Psoas muscle (tissue), 7 donors: ENCODE measurements at regions not wholly inside any gene's neighbourhood (a gene's known extent, or its start where the extent isn't known, plus 50 kb on each side); places are given as distances from the start of the nearest gene placed in this dataset.

ENCODE experiments used
- ATAC-seq, 4 donors: fragments of 200-7000 bp; cut with Tn5 transposase; one replicate each; pipeline ENCODE4 v1.9.1; 2020; ENCODE audit warnings: moderate library complexity in 3 of 4, mild to moderate bottlenecking in 2 of 4
- DNase-seq, 2 donors: peaks; one replicate each; pipeline ENCODE4 v3.0.0-alpha.2; 2020
- H3K27ac ChIP-seq: fragments of 200-600 bp; one replicate; pipeline ENCODE4 v1.8.0; 2022
- H3K27me3 ChIP-seq, 3 donors: fragments of 200-600 bp in 1 of 3; one replicate each; pipeline versions ENCODE4 v1.6.1 to v1.8.0; 2013 to 2022; ENCODE audit warnings: low read length in 2 of 3, mild to moderate bottlenecking in 2 of 3, moderate library complexity in 1 of 3; ENCODE audit not compliant: insufficient read depth in 3 of 3
- H3K36me3 ChIP-seq, 2 donors: fragments of 200-600 bp in 1 of 2; one replicate each; pipeline versions ENCODE4 v1.6.1 to v1.8.0; 2013 to 2022; ENCODE audit warnings: low read depth in 1 of 2, mild to moderate bottlenecking in 1 of 2, moderate library complexity in 1 of 2; ENCODE audit not compliant: insufficient read depth in 1 of 2
- H3K4me1 ChIP-seq: fragments of 200-600 bp; one replicate; pipeline ENCODE4 v1.8.0; 2022
- H3K4me3 ChIP-seq: fragments of 200-600 bp; one replicate; pipeline ENCODE4 v1.8.0; 2022; ENCODE audit warnings: mild to moderate bottlenecking
- H3K9me3 ChIP-seq: fragments of 200-600 bp; one replicate; pipeline ENCODE4 v1.8.0; 2022
- WGBS, 3 donors: extraction: QIAGEN DNeasy Blood & Tissue Kit; methylation state at CpG; one replicate each; pipeline versions ENCODE4 v1.1.6 to v1.1.7; 2013; 5-methylcytosine and 5-hydroxymethylcytosine counted together
- intact Hi-C, 2 donors: fragments of 100-400 bp; cut with DNase I; formaldehyde crosslinking; loops; one replicate each; pipeline versions ENCODE4 v1.11.0 to v1.14.2; 2022
- TF ChIP-seq, protein P1 (sequence below): fragments of 200-600 bp; IDR thresholded peaks from one replicate; pipeline ENCODE4 v1.8.0; 2022; ENCODE audit warnings: antibody characterized with exemption
- donor health status: healthy with polysubstance abuse.
- donor health status: DM: no; HTN: no; CAD: no; lungs with moderate emphysema.
- donor health status: Bipolar disorder and iron deficiency.
- donor health status: healthy.
- donor health status: DM: yes; HTN: yes; CAD: no.
- donor health status: DM: no; HTN: no; CAD: no.
- donor health status: DM: yes; HTN: yes; CAD: no.

DNA sequence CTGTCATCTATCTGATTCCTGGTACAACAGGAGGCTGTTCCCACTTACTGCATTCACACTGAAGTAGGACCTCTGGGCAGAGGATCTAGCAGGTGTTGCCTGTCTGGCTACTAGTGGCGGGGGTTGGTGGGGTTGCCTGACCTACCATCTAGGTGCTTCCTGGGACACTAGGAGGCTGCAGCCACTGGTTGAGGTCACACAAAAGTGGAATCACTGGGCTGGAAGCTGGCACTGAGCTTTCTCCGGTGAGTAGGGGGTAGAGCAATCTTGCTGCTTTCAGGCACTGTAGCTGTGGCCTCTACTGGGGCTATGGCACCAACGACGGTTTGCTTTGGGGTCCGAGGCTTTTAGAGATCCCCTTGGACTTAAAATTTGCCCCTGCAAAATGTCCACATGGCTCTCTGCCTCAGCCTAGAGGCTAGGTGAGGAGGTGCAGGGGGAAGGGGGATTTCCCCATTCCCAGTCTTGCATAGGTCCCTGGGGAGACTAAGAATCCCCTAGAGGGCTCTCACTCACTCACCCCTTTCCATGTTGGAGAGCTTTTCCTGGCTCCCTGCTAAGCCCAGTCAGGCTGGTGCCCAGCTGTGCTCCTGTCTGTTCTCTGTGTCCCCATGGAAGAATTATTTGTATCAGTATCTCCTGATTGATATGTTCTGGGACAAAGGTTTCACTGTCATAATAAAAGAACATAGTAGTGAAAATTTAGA, 397.7 kb upstream of the EPHA6 start:
- DNase-seq: no peak
- Histone ChIP-seq H3K27ac (no peak overlapping the region), H3K9me3 (no peaks in the 10 kb centered on the region), H3K4me1 (no peaks in the 10 kb centered on the region), H3K36me3 (no peaks in the 10 kb centered on the region), H3K4me3 (no peak overlapping the region), H3K27me3 (no peaks in the 10 kb centered on the region)
- WGBS, 3 donors: 88 to 96% (median 93%) methylated on average over 5 of the region's 5 CpGs
- TF ChIP-seq, protein P1, sequence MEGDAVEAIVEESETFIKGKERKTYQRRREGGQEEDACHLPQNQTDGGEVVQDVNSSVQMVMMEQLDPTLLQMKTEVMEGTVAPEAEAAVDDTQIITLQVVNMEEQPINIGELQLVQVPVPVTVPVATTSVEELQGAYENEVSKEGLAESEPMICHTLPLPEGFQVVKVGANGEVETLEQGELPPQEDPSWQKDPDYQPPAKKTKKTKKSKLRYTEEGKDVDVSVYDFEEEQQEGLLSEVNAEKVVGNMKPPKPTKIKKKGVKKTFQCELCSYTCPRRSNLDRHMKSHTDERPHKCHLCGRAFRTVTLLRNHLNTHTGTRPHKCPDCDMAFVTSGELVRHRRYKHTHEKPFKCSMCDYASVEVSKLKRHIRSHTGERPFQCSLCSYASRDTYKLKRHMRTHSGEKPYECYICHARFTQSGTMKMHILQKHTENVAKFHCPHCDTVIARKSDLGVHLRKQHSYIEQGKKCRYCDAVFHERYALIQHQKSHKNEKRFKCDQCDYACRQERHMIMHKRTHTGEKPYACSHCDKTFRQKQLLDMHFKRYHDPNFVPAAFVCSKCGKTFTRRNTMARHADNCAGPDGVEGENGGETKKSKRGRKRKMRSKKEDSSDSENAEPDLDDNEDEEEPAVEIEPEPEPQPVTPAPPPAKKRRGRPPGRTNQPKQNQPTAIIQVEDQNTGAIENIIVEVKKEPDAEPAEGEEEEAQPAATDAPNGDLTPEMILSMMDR: no peak
- ATAC-seq: no peak
- intact Hi-C loops: no loop called here

DNA sequence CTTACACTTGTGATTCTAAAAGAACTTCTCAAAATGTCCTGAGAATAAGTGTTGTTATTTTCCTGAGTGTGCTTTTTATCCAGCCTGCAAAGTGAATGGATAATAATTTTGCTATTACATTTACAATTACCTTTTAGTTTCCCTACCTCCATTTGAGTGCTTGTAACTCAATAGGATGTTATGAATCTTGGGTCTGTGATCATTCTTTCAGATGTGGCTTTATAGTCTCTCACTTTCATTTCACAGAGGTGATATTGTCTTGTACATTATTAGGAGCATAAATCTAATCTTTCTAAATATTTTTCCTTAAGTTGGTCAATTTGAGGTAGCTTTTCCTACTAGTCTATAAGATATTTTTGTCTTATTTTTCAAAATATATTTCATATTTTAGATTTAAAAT, 386.3 kb upstream of the EPHA6 start:
- ATAC-seq: no peak
- no peaks in the 10 kb centered on the region for H3K36me3 ChIP-seq
- intact Hi-C loops: no loop called here
- TF ChIP-seq, protein P1: no peak
- H3K27me3 ChIP-seq: no peaks in the 10 kb centered on the region
- H3K27ac ChIP-seq: no peak overlapping the region
- no peak overlapping the region for H3K4me3 ChIP-seq
- H3K4me1 ChIP-seq: no peaks in the 10 kb centered on the region
- no peaks in the 10 kb centered on the region for H3K9me3 ChIP-seq
- DNase-seq: no peak

DNA sequence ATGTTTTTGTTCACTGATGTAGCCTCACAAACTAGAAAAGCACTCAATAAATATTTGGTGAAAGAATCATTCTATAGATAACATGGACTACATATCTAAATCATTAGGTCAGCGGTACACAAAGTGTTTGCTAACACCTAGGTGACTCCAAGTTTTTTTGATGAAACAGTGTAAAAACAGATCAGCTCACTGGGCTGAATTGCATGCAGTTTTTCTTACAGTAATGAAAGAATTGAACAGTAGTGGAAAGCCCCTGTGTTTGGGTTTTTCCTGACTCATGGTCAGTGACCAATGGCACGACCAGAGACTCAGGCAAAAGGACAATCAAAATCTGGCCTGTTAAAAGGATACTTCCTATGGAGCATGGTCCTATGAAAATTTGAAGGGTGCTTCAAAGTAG, 384.3 kb upstream of the EPHA6 start:
- H3K4me3 ChIP-seq: no peak overlapping the region
- intact Hi-C loops: no loop called here
- H3K27me3 ChIP-seq: no peaks in the 10 kb centered on the region
- 69 to 78% (median 73%) methylated on average over 2 of the region's 2 CpGs for WGBS, 3 donors
- no peaks in the 10 kb centered on the region for H3K4me1 ChIP-seq
- DNase-seq (no peak), ATAC-seq (no peak)
- H3K36me3 ChIP-seq: no peaks in the 10 kb centered on the region
- TF ChIP-seq, protein P1: no peak
- H3K27ac ChIP-seq: no peak overlapping the region
- H3K9me3 ChIP-seq: no peaks in the 10 kb centered on the region

DNA sequence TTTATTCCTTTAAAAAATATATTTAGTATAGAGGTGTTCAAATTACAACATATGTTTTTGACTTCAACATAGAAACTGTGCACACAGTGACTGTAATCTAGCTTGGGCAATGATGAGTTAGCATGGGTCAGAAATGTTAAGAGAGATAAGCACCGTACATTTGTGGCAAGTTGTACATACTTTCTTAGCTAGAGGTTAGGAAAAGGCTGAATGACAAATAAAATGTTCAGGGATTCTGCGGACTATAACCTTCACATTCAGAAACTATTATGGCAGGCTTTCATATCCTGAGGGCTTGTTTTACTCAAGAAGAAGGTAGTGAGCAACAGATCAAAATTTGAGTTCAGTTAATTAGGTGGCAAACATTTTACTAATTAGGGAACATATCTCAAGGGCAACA, 379.7 kb upstream of the EPHA6 start:
- H3K27ac ChIP-seq: no peak overlapping the region
- no peaks in the 10 kb centered on the region for H3K4me1 ChIP-seq
- DNase-seq (no peak), ATAC-seq (no peak)
- H3K27me3 ChIP-seq: no peaks in the 10 kb centered on the region
- no peaks in the 10 kb centered on the region for H3K36me3 ChIP-seq
- no peak overlapping the region for H3K4me3 ChIP-seq
- 85 to 86% (median 85%) methylated on average over 2 of the region's 2 CpGs for WGBS, 3 donors
- intact Hi-C loops: no loop called here
- TF ChIP-seq, protein P1: no peak
- no peaks in the 10 kb centered on the region for H3K9me3 ChIP-seq

DNA sequence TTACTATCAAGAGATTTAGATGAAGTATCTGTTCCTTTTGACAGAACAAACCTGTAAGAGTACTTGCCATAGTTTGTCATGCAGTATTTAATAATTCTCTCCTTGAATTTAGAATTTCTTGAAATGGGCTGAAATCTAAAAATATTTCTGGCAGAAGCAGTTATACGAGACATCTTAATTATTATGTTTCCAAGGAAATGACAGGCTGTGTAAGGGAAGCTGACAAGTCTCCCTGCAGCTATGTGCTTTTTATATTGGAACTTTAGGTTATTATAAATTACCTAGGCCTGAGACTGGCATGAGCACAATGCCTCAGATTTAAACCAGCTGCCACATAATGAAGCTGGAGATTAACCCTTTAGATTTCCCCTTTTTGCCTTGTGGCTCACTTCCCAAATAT, 365.0 kb upstream of the EPHA6 start:
- 37 to 47% (median 46%) methylated on average over 1 of the region's 1 CpG for WGBS, 3 donors
- H3K9me3 ChIP-seq: no peaks in the 10 kb centered on the region

More for the DNA sequence above, 365.0 kb upstream of the EPHA6 start:
- H3K27me3 ChIP-seq: no peaks in the 10 kb centered on the region
- no peak overlapping the region for H3K4me3 ChIP-seq
- no peaks in the 10 kb centered on the region for H3K36me3 ChIP-seq
- no peaks in the 10 kb centered on the region for H3K4me1 ChIP-seq
- TF ChIP-seq, protein P1: no peak
- intact Hi-C loops: no loop called here
- no peak for ATAC-seq
- H3K27ac ChIP-seq: no peak overlapping the region
- no peak for DNase-seq
